GM10248 (cell line): ENCODE measurements at regions not wholly inside any gene's neighbourhood (a gene's known extent, or its start where the extent isn't known, plus 50 kb on each side); places are given as distances from the start of the nearest gene placed in this dataset.
"Not testable (repeated sequence)": the region's sequence is repeated elsewhere in the genome, so short reads cannot be mapped to it uniquely, and the experiment has no call there.

Experiments used
- CTCF ChIA-PET: fragments of 300-600 bp; sonication (Branson Sonifier 250); formaldehyde crosslinking; extraction: SDS; loops from one replicate; lab custom pipeline; 2021; ENCODE audit warnings: antibody characterized with exemption; lab: Yijun Ruan, JAX
- POLR2A ChIA-PET: fragments of 350-650 bp; sonication (Branson Sonifier 250); formaldehyde crosslinking; extraction: SDS; loops from one replicate; lab custom pipeline; 2020; ENCODE audit warnings: antibody characterized with exemption; lab: Yijun Ruan, JAX
- DNase-seq: peaks from one replicate; pipeline ENCODE4 v3.0.0; 2012; ENCODE audit errors: extremely low spot score
- TF ChIP-seq, protein P1 (sequence below): IDR thresholded peaks from 2 replicates; pipeline ENCODE4 v1.5.1; 2012; ENCODE audit warnings: mild to moderate bottlenecking, low read depth; ENCODE audit errors: extremely low read depth, missing control alignments, control extremely low read depth

DNA sequence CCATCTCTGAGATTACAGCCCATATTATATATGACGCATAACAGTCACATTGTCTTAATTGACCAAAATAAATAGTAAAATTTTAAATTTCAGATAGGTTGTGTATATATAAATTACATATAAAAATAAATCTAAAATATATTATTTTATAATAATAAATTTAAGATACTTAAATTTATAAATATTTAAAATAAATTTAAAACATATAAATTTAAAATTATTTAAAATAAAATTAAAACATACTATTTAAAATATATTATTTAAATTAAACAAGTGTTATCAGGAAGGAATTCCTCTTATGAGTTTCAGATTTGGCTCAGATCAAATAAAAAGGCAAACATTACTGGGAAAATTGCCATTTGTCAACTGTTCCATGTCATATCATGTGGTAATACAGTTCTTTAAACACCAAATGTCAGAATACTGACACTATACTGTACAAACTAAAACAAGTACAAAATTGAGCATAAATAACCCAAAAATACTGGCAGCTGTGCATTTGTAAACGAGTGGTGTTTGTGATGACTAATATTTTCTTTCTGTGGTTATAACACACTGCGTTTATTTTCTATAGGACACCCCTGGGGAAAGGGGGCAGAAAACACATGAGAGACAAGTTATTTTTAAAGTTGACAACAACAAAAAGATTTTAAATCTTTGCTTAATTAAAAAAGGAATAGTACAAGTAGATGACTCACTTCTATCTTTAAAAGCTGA, 71.3 kb upstream of the DGKB start:
- POLR2A ChIA-PET, result no interaction called here
- DNase-seq, result no peak
- CTCF ChIA-PET, result no interaction called here
- TF ChIP-seq, protein P1, sequence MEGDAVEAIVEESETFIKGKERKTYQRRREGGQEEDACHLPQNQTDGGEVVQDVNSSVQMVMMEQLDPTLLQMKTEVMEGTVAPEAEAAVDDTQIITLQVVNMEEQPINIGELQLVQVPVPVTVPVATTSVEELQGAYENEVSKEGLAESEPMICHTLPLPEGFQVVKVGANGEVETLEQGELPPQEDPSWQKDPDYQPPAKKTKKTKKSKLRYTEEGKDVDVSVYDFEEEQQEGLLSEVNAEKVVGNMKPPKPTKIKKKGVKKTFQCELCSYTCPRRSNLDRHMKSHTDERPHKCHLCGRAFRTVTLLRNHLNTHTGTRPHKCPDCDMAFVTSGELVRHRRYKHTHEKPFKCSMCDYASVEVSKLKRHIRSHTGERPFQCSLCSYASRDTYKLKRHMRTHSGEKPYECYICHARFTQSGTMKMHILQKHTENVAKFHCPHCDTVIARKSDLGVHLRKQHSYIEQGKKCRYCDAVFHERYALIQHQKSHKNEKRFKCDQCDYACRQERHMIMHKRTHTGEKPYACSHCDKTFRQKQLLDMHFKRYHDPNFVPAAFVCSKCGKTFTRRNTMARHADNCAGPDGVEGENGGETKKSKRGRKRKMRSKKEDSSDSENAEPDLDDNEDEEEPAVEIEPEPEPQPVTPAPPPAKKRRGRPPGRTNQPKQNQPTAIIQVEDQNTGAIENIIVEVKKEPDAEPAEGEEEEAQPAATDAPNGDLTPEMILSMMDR, result no peak

DNA sequence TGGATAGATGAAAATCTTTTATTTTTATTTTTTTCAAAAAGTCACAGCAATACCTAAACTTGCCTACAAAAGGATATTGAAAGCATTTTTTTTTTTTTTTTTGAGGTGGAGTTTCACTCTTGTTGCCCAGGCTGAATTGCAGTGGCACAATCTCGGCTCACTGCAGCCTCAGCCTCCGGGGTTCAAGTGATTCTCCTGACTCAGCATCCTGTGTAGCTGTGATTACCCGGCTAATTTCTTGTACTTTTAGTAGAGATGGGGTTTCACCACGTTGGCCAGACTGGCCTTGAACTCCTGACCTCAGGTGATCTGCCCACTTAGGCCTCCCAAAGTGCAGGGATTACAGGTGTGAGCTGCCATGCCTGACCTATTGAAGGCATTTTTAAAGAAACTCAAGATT, 69.1 kb upstream of the DGKB start:
- DNase-seq, CTCF ChIA-PET, POLR2A ChIA-PET: not testable (repeated sequence)

DNA sequence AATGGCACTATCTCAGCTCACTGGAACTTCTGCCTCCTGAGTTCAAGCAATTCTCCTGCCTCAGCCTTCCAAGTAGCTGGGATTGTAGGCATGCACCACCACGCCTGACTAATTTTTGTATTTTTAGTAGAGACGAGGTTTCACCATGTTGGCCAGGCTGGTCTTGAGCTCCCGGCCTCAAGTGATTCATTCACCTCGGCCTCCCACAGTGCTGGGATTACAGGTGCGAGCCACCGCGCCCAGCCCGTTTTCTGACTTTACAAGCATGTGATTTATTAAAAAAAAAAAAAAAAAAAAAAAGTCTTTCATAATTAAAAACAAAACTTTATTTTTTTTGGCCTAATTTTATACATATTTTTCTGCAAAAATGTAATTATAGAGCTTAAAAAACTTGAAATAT, 64.8 kb upstream of the DGKB start:
- CTCF ChIA-PET, result interaction anchor here (0.6 to 1.6 kb wide), 2 partner anchors 8 to 14 kb away, joined by 3 to 4 read pairs; no protein-coding TSS in a partner anchor
- DNase-seq, POLR2A ChIA-PET: not testable (repeated sequence)

DNA sequence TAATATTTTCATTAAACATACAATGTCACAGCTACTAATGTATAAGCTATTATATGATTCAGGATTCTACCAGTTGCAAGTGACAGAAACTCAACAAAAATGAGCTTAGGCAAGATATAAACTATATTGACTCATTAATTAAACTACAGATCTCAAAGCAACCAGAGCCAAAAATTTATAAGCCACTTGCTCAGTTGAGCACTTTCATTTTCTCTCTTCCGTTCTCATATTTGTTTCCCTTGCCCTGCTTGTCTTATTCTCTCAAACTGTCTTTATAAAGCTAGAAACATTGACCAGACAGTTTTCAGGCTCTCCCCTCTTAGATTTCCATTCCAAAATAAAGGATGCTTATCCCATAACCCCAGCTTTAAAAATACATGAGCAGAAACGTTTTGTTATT, 60.2 kb upstream of the DGKB start:
- ChIA-PET CTCF (interaction anchor here (0.7 kb wide), 1 partner anchor 12 kb away, joined by 3 read pairs; no protein-coding TSS in a partner anchor), POLR2A (no interaction called here)
- DNase-seq, result no peak
- TF ChIP-seq, protein P1, result no peak

DNA sequence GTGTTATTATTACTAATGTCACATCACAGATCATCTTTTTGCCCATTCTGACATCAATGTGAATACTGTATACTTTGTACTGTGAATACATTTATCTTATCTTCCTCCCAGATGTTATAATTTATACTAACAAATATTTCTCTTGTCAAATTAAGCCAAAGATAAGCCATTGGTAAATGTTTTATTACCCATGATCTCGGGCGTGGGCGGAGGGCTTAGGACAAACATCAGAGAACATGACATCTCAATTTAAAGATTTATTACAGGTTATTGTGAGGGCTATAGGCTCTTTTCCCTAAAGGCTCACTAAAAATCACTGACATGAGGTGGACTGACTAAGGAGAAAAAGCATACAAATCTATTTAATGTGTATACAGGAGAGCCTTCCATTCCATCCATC, 58.2 kb upstream of the DGKB start:
- TF ChIP-seq, protein P1, result no peak
- CTCF ChIA-PET, result no interaction called here
- POLR2A ChIA-PET, result no interaction called here
- no peak for DNase-seq

DNA sequence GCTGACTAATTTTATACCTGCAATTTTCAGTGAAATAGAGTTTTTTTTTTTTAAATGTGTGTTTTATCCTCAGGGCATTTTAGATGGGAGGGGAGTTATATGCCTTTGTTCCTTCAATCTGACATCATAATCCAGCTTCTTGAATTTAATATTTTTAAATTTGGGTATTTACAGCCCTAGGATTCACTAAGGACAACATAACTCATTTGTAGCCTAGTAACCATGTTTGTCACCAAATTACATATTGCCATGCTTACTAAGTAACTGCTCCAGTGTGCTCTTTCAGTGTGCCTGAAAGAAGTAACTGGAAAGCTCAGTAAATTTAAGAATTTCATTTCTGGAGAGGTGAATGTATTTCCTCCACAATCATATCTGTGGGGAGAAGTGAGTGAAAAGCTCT, 56.8 kb upstream of the DGKB start:
- no peak for DNase-seq
- ChIA-PET POLR2A (no interaction called here), CTCF (no interaction called here)
- TF ChIP-seq, protein P1, result no peak

DNA sequence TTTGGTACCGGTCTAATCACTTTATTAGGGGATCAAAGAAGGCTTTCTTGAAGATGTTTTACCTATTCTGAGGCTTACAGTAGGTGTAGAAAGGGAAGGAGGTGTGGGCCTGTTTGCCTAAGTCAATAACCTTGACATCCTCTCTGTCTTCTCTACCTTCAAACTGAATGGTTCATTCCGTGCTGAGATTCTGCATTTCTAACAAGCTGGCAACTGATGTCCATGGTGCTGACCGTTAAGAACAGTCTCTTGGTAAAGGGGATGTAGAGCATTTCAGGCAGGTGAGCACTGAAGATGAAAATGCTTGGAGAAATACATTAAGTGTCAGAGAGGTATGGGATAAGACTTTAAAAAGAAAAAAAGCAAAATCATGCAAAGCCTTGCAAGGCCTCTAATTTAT, 51.5 kb upstream of the DGKB start:
- DNase-seq, result no peak
- CTCF ChIA-PET, result no interaction called here

More for the DNA sequence above, 51.5 kb upstream of the DGKB start:
- TF ChIP-seq, protein P1, result no peak
- POLR2A ChIA-PET, result no interaction called here
